Fibroblast of lung (primary cell): ENCODE measurements at regions not wholly inside any gene's neighbourhood (a gene's known extent, or its start where the extent isn't known, plus 50 kb on each side); places are given as distances from the start of the nearest gene placed in this dataset.

Experiments
- EZH2 ChIP-seq: IDR thresholded peaks from 2 replicates; pipeline ENCODE4 v1.5.1; 2012; ENCODE audit warnings: low read length, control low read depth, mild to moderate bottlenecking; ENCODE audit errors: missing control alignments
- TF ChIP-seq, protein P1 (sequence below), 2 donors: IDR thresholded peaks in 1 of 2; conservative IDR thresholded peaks in 1 of 2; 1 replicate in 1 of 2; 2 replicates in 1 of 2; pipeline ENCODE4 v1.5.1; 2011 to 2012; ENCODE audit warnings: low read length in 2 of 2, control low read depth in 1 of 2, inconsistent platforms in 1 of 2, low read depth in 1 of 2, mild to moderate bottlenecking in 1 of 2

DNA sequence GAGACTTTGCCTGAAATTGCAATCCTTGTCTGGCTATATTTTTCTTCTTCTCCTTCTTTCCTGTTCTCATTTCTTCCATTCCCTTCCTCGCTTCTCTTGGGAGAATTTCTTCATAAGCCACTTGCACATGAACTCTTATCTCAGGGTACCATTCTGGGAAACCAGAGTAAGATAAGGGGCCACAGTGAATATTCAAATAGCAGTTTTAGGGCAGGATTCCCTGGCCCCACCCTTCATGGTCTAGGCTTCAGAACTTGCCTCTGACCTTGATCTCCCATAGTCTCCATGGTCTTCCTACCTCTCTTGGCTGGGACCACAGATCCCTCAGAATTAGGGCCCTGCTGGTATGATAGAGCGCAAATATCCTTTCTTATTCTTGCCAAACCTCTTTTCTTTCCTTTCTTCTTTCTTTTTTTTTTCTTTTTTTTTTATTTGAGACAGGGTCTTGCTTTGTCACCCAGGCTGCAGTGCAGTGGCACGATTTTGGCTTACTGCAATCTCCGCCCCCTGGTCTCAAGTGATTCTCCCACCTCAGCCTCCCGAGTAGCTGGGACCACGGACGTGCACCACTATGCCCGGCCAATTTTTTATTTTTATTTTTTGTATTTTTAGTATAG, 123.0 kb upstream of the CITED2 start:
- TF ChIP-seq, protein P1, sequence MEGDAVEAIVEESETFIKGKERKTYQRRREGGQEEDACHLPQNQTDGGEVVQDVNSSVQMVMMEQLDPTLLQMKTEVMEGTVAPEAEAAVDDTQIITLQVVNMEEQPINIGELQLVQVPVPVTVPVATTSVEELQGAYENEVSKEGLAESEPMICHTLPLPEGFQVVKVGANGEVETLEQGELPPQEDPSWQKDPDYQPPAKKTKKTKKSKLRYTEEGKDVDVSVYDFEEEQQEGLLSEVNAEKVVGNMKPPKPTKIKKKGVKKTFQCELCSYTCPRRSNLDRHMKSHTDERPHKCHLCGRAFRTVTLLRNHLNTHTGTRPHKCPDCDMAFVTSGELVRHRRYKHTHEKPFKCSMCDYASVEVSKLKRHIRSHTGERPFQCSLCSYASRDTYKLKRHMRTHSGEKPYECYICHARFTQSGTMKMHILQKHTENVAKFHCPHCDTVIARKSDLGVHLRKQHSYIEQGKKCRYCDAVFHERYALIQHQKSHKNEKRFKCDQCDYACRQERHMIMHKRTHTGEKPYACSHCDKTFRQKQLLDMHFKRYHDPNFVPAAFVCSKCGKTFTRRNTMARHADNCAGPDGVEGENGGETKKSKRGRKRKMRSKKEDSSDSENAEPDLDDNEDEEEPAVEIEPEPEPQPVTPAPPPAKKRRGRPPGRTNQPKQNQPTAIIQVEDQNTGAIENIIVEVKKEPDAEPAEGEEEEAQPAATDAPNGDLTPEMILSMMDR (conservative IDR thresholded peaks at IDR 0.05 in 1 of 2, IDR thresholded peaks at IDR 0.05 in 1 of 2; ENCODE audit: low read depth in 1 of 2, low read length in 2 of 2) = no peak
- no peak for TF ChIP-seq EZH2
